Psoas muscle (tissue), 7 donors: ENCODE measurements at regions not wholly inside any gene's neighbourhood (a gene's known extent, or its start where the extent isn't known, plus 50 kb on each side); places are given as distances from the start of the nearest gene placed in this dataset.

Experiments used
- ATAC-seq, 4 donors: fragments of 200-7000 bp; cut with Tn5 transposase; one replicate each; pipeline ENCODE4 v1.9.1; 2020; ENCODE audit warnings: moderate library complexity in 3 of 4, mild to moderate bottlenecking in 2 of 4
- DNase-seq, 2 donors: peaks; one replicate each; pipeline ENCODE4 v3.0.0-alpha.2; 2020
- H3K27ac ChIP-seq: fragments of 200-600 bp; one replicate; pipeline ENCODE4 v1.8.0; 2022
- H3K27me3 ChIP-seq, 3 donors: fragments of 200-600 bp in 1 of 3; one replicate each; pipeline versions ENCODE4 v1.6.1 to v1.8.0; 2013 to 2022; ENCODE audit warnings: low read length in 2 of 3, mild to moderate bottlenecking in 2 of 3, moderate library complexity in 1 of 3; ENCODE audit not compliant: insufficient read depth in 3 of 3
- H3K36me3 ChIP-seq, 2 donors: fragments of 200-600 bp in 1 of 2; one replicate each; pipeline versions ENCODE4 v1.6.1 to v1.8.0; 2013 to 2022; ENCODE audit warnings: low read depth in 1 of 2, mild to moderate bottlenecking in 1 of 2, moderate library complexity in 1 of 2; ENCODE audit not compliant: insufficient read depth in 1 of 2
- H3K4me1 ChIP-seq: fragments of 200-600 bp; one replicate; pipeline ENCODE4 v1.8.0; 2022
- H3K4me3 ChIP-seq: fragments of 200-600 bp; one replicate; pipeline ENCODE4 v1.8.0; 2022; ENCODE audit warnings: mild to moderate bottlenecking
- H3K9me3 ChIP-seq: fragments of 200-600 bp; one replicate; pipeline ENCODE4 v1.8.0; 2022
- CTCF ChIP-seq: fragments of 200-600 bp; IDR thresholded peaks from one replicate; pipeline ENCODE4 v1.8.0; 2022; ENCODE audit warnings: antibody characterized with exemption
- WGBS, 3 donors: extraction: QIAGEN DNeasy Blood & Tissue Kit; methylation state at CpG; one replicate each; pipeline versions ENCODE4 v1.1.6 to v1.1.7; 2013; 5-methylcytosine and 5-hydroxymethylcytosine counted together
- intact Hi-C, 2 donors: fragments of 100-400 bp; cut with DNase I; formaldehyde crosslinking; loops; one replicate each; pipeline versions ENCODE4 v1.11.0 to v1.14.2; 2022
- donor health status: healthy with polysubstance abuse.
- donor health status: DM: no; HTN: no; CAD: no; lungs with moderate emphysema.
- donor health status: Bipolar disorder and iron deficiency.
- donor health status: healthy.
- donor health status: DM: yes; HTN: yes; CAD: no.
- donor health status: DM: no; HTN: no; CAD: no.
- donor health status: DM: yes; HTN: yes; CAD: no.

- no peak for TF ChIP-seq CTCF
- 59 to 67% (median 60%) methylated on average over 12 of the region's 12 CpGs for WGBS, 3 donors
- H3K27me3 ChIP-seq: no peaks in the 10 kb centered on the region
- no peaks in the 10 kb centered on the region for H3K4me1 ChIP-seq
- H3K36me3 ChIP-seq: no peaks in the 10 kb centered on the region
- H3K9me3 ChIP-seq: no peaks in the 10 kb centered on the region
- intact Hi-C loops: no loop called here
- DNase-seq (no peak), ATAC-seq (peak in 1 of 4 donors; percentile 51)
- no peak overlapping the region for H3K27ac ChIP-seq
- no peak overlapping the region for H3K4me3 ChIP-seq
Measured at GRCh38 chr11:129315781-129316579, 59.7 kb upstream of the BARX2 start.

GRCh38 chr11:129314371-129314770, 61.3 kb upstream of the BARX2 start:
- no peaks in the 10 kb centered on the region for H3K4me1 ChIP-seq
- H3K36me3 ChIP-seq: no peaks in the 10 kb centered on the region
- no peak overlapping the region for H3K4me3 ChIP-seq
- no peak for TF ChIP-seq CTCF
- H3K27ac ChIP-seq: no peak overlapping the region
- intact Hi-C loops: no loop called here
- DNase-seq (no peak), ATAC-seq (no peak)
- no peaks in the 10 kb centered on the region for H3K9me3 ChIP-seq
- no peaks in the 10 kb centered on the region for H3K27me3 ChIP-seq
- WGBS, 3 donors: 77 to 81% (median 79%) methylated on average over 3 of the region's 3 CpGs

- no peak overlapping the region for H3K4me3 ChIP-seq
- TF ChIP-seq CTCF: no peak
- intact Hi-C loops: no loop called here
- ATAC-seq: no peak
- no peaks in the 10 kb centered on the region for H3K36me3 ChIP-seq
- WGBS, 3 donors: 57 to 62% (median 61%) methylated on average over 6 of the region's 6 CpGs
- no peak for DNase-seq
- H3K27me3 ChIP-seq: no peaks in the 10 kb centered on the region
- H3K27ac ChIP-seq: no peak overlapping the region
- H3K9me3 ChIP-seq: no peaks in the 10 kb centered on the region
- no peaks in the 10 kb centered on the region for H3K4me1 ChIP-seq
Measured at GRCh38 chr11:129313541-129314297, 61.9 kb upstream of the BARX2 start.

GRCh38 chr11:129312730-129313503, 62.7 kb upstream of the BARX2 start:
- Histone ChIP-seq H3K4me1 (no peaks in the 10 kb centered on the region), H3K36me3 (no peaks in the 10 kb centered on the region), H3K9me3 (no peaks in the 10 kb centered on the region), H3K4me3 (no peak overlapping the region), H3K27me3 (peaks cover 0 to 3% (median 0%) of the 10 kb centered on the region in 3 donors), H3K27ac (no peak overlapping the region)
- no peak for DNase-seq
- no peak for ATAC-seq
- 71 to 77% (median 75%) methylated on average over 25 of the region's 25 CpGs for WGBS, 3 donors
- intact Hi-C loops: no loop called here
- no peak for TF ChIP-seq CTCF
